H9 (cell line): ENCODE measurements at regions not wholly inside any gene's neighbourhood (a gene's known extent, or its start where the extent isn't known, plus 50 kb on each side); places are given as distances from the start of the nearest gene placed in this dataset.

ENCODE experiments used
- DNase-seq: peaks from one replicate; pipeline ENCODE4 v3.0.0-alpha.2; 2017
- H2AFZ ChIP-seq: one replicate; pipeline ENCODE4 v1.6.1; 2013; ENCODE audit warnings: mild to moderate bottlenecking, low read length, control low read depth, moderate library complexity
- H2AK5ac ChIP-seq: 2 replicates; pipeline ENCODE4 v1.6.1; 2013; ENCODE audit warnings: low read length, control low read depth, mixed read lengths; ENCODE audit not compliant: insufficient read length
- H2BK120ac ChIP-seq: one replicate; pipeline ENCODE4 v1.6.1; 2013; ENCODE audit warnings: low read depth, mild to moderate bottlenecking, low read length, control low read depth, inconsistent platforms; ENCODE audit not compliant: poor library complexity, severe bottlenecking
- H2BK12ac ChIP-seq: 2 replicates; pipeline ENCODE4 v1.6.1; 2013; ENCODE audit warnings: low read length, control low read depth, mixed read lengths, low read depth; ENCODE audit not compliant: insufficient read length
- H2BK15ac ChIP-seq: 2 replicates; pipeline ENCODE4 v1.6.1; 2013; ENCODE audit warnings: low read depth, low read length, control low read depth
- H2BK20ac ChIP-seq: one replicate; pipeline ENCODE4 v1.6.1; 2013; ENCODE audit warnings: low read depth, mild to moderate bottlenecking, low read length, control low read depth, inconsistent platforms; ENCODE audit not compliant: poor library complexity, severe bottlenecking
- H2BK5ac ChIP-seq: 2 replicates; pipeline ENCODE4 v1.6.1; 2013; ENCODE audit warnings: low read length, control low read depth, mixed read lengths; ENCODE audit not compliant: insufficient read length
- H3K14ac ChIP-seq: 2 replicates; pipeline ENCODE4 v1.6.1; 2013; ENCODE audit warnings: low read length, control low read depth; ENCODE audit not compliant: insufficient read depth
- H3K18ac ChIP-seq: 2 replicates; pipeline ENCODE4 v1.6.1; 2013; ENCODE audit warnings: low read depth, mild to moderate bottlenecking, mixed read lengths, low read length, control low read depth; ENCODE audit not compliant: insufficient read length
- H3K23ac ChIP-seq: 2 replicates; pipeline ENCODE4 v1.6.1; 2013; ENCODE audit warnings: low read length, control low read depth, mixed read lengths, low read depth; ENCODE audit not compliant: insufficient read length
- H3K23me2 ChIP-seq: 2 replicates; pipeline ENCODE4 v1.6.1; 2013; ENCODE audit warnings: low read depth, mild to moderate bottlenecking, mixed read lengths, low read length, control low read depth; ENCODE audit not compliant: insufficient read length, poor library complexity, severe bottlenecking
- H3K27ac ChIP-seq: 2 replicates; pipeline ENCODE4 v1.5.1; 2013; ENCODE audit warnings: low read length, control low read depth, mixed read lengths, low read depth; ENCODE audit not compliant: insufficient read length
- H3K27me3 ChIP-seq: 2 replicates; pipeline ENCODE4 v1.6.1; 2013; ENCODE audit warnings: low read length, control low read depth, inconsistent platforms; ENCODE audit not compliant: insufficient read depth
- H3K4ac ChIP-seq: 2 replicates; pipeline ENCODE4 v1.6.1; 2013; ENCODE audit warnings: low read depth, mild to moderate bottlenecking, control low read depth, inconsistent platforms, low read length, moderate library complexity
- H3K4me1 ChIP-seq: 2 replicates; pipeline ENCODE4 v1.6.1; 2013; ENCODE audit warnings: low read length, control low read depth, inconsistent platforms; ENCODE audit not compliant: insufficient read depth
- H3K4me2 ChIP-seq: 2 replicates; pipeline ENCODE4 v1.6.1; 2013; ENCODE audit warnings: low read length, control low read depth, mixed read lengths; ENCODE audit not compliant: insufficient read length, insufficient read depth
- H3K56ac ChIP-seq: 2 replicates; pipeline ENCODE4 v1.6.1; 2013; ENCODE audit warnings: low read depth, mild to moderate bottlenecking, mixed read lengths, low read length, control low read depth; ENCODE audit not compliant: insufficient read length
- H3K79me1 ChIP-seq: 2 replicates; pipeline ENCODE4 v1.6.1; 2013; ENCODE audit warnings: low read depth, mild to moderate bottlenecking, moderate library complexity, low read length, control low read depth, inconsistent platforms; ENCODE audit not compliant: insufficient read depth, poor library complexity, severe bottlenecking
- H3K79me2 ChIP-seq: 2 replicates; pipeline ENCODE4 v1.6.1; 2013; ENCODE audit warnings: low read length, control low read depth, inconsistent platforms; ENCODE audit not compliant: insufficient read depth
- H3K9ac ChIP-seq: 2 replicates; pipeline ENCODE4 v1.6.1; 2013; ENCODE audit warnings: low read length, control low read depth, mixed read lengths; ENCODE audit not compliant: insufficient read length; ENCODE audit errors: extremely low read depth
- H3K9me3 ChIP-seq: one replicate; pipeline ENCODE4 v1.6.1; 2013; ENCODE audit warnings: low read depth, low read length, inconsistent platforms; ENCODE audit not compliant: control insufficient read depth
- H3T11ph ChIP-seq: one replicate; pipeline ENCODE4 v1.6.1; 2013; ENCODE audit warnings: mild to moderate bottlenecking, low read length, control low read depth, inconsistent platforms
- H4K20me1 ChIP-seq: one replicate; pipeline ENCODE4 v1.6.1; 2013; ENCODE audit not compliant: control insufficient read depth, insufficient read length, insufficient read depth
- H4K5ac ChIP-seq: 2 replicates; pipeline ENCODE4 v1.6.1; 2013; ENCODE audit warnings: low read depth, mild to moderate bottlenecking, mixed read lengths, low read length, control low read depth; ENCODE audit not compliant: insufficient read length
- H4K8ac ChIP-seq: replicated peaks from 2 replicates; pipeline ENCODE4 v1.6.1; 2013; ENCODE audit warnings: low read length, control low read depth, mixed read lengths, low read depth; ENCODE audit not compliant: insufficient read length
- H4K91ac ChIP-seq: 2 replicates; pipeline ENCODE4 v1.6.1; 2013; ENCODE audit warnings: low read depth, mild to moderate bottlenecking, moderate library complexity, mixed read lengths, low read length, control low read depth; ENCODE audit not compliant: insufficient read length
- H3K27ac Mint-ChIP-seq, 3 experiments: 2 replicates in 2 of 3; 3 replicates in 1 of 3; pipeline ENCODE4 v1.8.0; 2020 to 2021; ENCODE audit warnings: mixed read lengths in 3 of 3, mild to moderate bottlenecking in 1 of 3, moderate library complexity in 1 of 3
- H3K27me3 Mint-ChIP-seq: 2 replicates; pipeline ENCODE4 v1.8.0; 2021; ENCODE audit warnings: low read depth, mild to moderate bottlenecking, moderate library complexity, mixed read lengths
- H3K36me3 Mint-ChIP-seq, 3 experiments: 2 replicates in 2 of 3; 3 replicates in 1 of 3; pipeline ENCODE4 v1.8.0; 2020 to 2021; ENCODE audit warnings: low read depth in 3 of 3, mixed read lengths in 3 of 3; ENCODE audit not compliant: insufficient read depth in 1 of 3
- H3K4me1 Mint-ChIP-seq, 2 experiments: 2 replicates each; pipeline ENCODE4 v1.8.0; 2020; ENCODE audit warnings: mixed read lengths in 2 of 2
- H3K4me3 Mint-ChIP-seq, 2 experiments: 2 replicates in 1 of 2; 3 replicates in 1 of 2; pipeline ENCODE4 v1.8.0; 2020 to 2021; ENCODE audit warnings: mild to moderate bottlenecking in 2 of 2, mixed read lengths in 2 of 2, moderate library complexity in 1 of 2
- H3K9me3 Mint-ChIP-seq, 2 experiments: 2 replicates in 1 of 2; 3 replicates in 1 of 2; pipeline ENCODE4 v1.8.0; 2020; ENCODE audit warnings: mild to moderate bottlenecking in 2 of 2, mixed read lengths in 2 of 2, moderate library complexity in 1 of 2
- CTCF ChIP-seq: fragments of 200-600 bp; sonication (generic); conservative IDR thresholded peaks from 3 replicates; pipeline ENCODE4 v1.8.0; 2021; ENCODE audit warnings: antibody characterized with exemption, mild to moderate bottlenecking
- WGBS: extraction: QIAGEN DNeasy Blood & Tissue Kit; methylation state at CpG from one replicate; pipeline ENCODE4 v1.1.7; 2013; ENCODE audit warnings: missing lambda C conversion rate, low lambda C conversion rate, mixed read lengths; ENCODE audit not compliant: insufficient read length; ENCODE audit errors: extremely low coverage; 5-methylcytosine and 5-hydroxymethylcytosine counted together

GRCh38 chr2:153417077-153417476 lies 61.5 kb downstream of the RPRM start:
- no CpG with 5 or more reads among the region's 1 CpG for WGBS
- no peaks in the 10 kb centered on the region for H3K9me3 Mint-ChIP-seq

More at GRCh38 chr2:153417077-153417476, 61.5 kb downstream of the RPRM start:
- Histone ChIP-seq H3K9ac (no peak overlapping the region), H4K8ac (no peak overlapping the region), H2BK120ac (no peak overlapping the region), H3K14ac (no peak overlapping the region), H2BK15ac (no peak overlapping the region), H3K27me3 (no peaks in the 10 kb centered on the region), H2BK20ac (no peak overlapping the region), H2AK5ac (no peak overlapping the region), H3T11ph (no peak overlapping the region), H3K18ac (no peak overlapping the region), H3K27ac (no peak overlapping the region), H4K5ac (no peak overlapping the region), H3K4me1 (no peaks in the 10 kb centered on the region), H3K23ac (no peak overlapping the region), H4K20me1 (no peaks in the 10 kb centered on the region), H3K56ac (no peak overlapping the region), H2BK12ac (no peak overlapping the region), H3K79me2 (no peaks in the 10 kb centered on the region), H3K9me3 (no peaks in the 10 kb centered on the region), H3K79me1 (no peaks in the 10 kb centered on the region), H2AFZ (no peak overlapping the region), H3K4me2 (no peak overlapping the region), H2BK5ac (no peak overlapping the region), H4K91ac (no peak overlapping the region), H3K23me2 (no peaks in the 10 kb centered on the region), H3K4ac (no peak overlapping the region)
- no peak for TF ChIP-seq CTCF
- no peak for DNase-seq
- H3K27me3 Mint-ChIP-seq = no peaks in the 10 kb centered on the region
- peaks cover 0 to 5% of the 10 kb centered on the region in 2 experiments; a peak in 1 of 4 replicates for H3K4me1 Mint-ChIP-seq
- no peak overlapping the region for H3K4me3 Mint-ChIP-seq
- H3K36me3 Mint-ChIP-seq = peaks cover 0 to 11% (median 5%) of the 10 kb centered on the region in 3 experiments; a peak in 2 of 7 replicates
- H3K27ac Mint-ChIP-seq = no peak overlapping the region
